HUES48 (cell line): ENCODE measurements at regions not wholly inside any gene's neighbourhood (a gene's known extent, or its start where the extent isn't known, plus 50 kb on each side); places are given as distances from the start of the nearest gene placed in this dataset.
"Not testable (repeated sequence)": the region's sequence is repeated elsewhere in the genome, so short reads cannot be mapped to it uniquely, and the experiment has no call there.

Experiments used
- H3K27ac ChIP-seq: one replicate; pipeline ENCODE4 v1.7.0; 2013; ENCODE audit warnings: low read depth, low read length, inconsistent platforms
- H3K27me3 ChIP-seq: 2 replicates; pipeline ENCODE4 v1.6.1; 2013; ENCODE audit warnings: mild to moderate bottlenecking, low read length; ENCODE audit not compliant: control insufficient read depth, insufficient read depth
- H3K36me3 ChIP-seq: 2 replicates; pipeline ENCODE4 v1.6.1; 2013; ENCODE audit warnings: low read length; ENCODE audit not compliant: control insufficient read depth, insufficient read depth
- H3K4me1 ChIP-seq: 2 replicates; pipeline ENCODE4 v1.6.1; 2013; ENCODE audit warnings: mild to moderate bottlenecking, low read length; ENCODE audit not compliant: control insufficient read depth, insufficient read depth
- H3K4me3 ChIP-seq: 2 replicates; pipeline ENCODE4 v1.5.1; 2013; ENCODE audit warnings: mild to moderate bottlenecking, low read depth, low read length
- H3K9ac ChIP-seq: 2 replicates; pipeline ENCODE4 v1.6.1; 2013; ENCODE audit warnings: mild to moderate bottlenecking, low read depth, low read length, moderate library complexity
- H3K9me3 ChIP-seq: 2 replicates; pipeline ENCODE4 v1.6.1; 2013; ENCODE audit warnings: low read length; ENCODE audit not compliant: control insufficient read depth, insufficient read depth

GRCh38 chr4:186424745-186425144 is 130.6 kb downstream of the MTNR1A start:
- Histone ChIP-seq H3K27me3 (no peaks in the 10 kb centered on the region), H3K4me1 (no peaks in the 10 kb centered on the region), H3K9me3 (no peaks in the 10 kb centered on the region), H3K36me3 (no peaks in the 10 kb centered on the region), H3K4me3 (no peak overlapping the region), H3K9ac (no peak overlapping the region), H3K27ac (no peak overlapping the region)

- no peak overlapping the region for H3K27ac ChIP-seq
- H3K9me3 ChIP-seq: no peaks in the 10 kb centered on the region
- H3K27me3 ChIP-seq: no peaks in the 10 kb centered on the region
- H3K4me3 ChIP-seq: no peak overlapping the region
- H3K36me3 ChIP-seq: no peaks in the 10 kb centered on the region
- no peaks in the 10 kb centered on the region for H3K4me1 ChIP-seq
- no peak overlapping the region for H3K9ac ChIP-seq
These were observed 133.1 kb downstream of the MTNR1A start for GRCh38 chr4:186422296-186422695.

GRCh38 chr4:186416451-186417060 is 138.8 kb downstream of the MTNR1A start:
- H3K9ac ChIP-seq: no peak overlapping the region
- H3K27me3 ChIP-seq: no peaks in the 10 kb centered on the region
- no peaks in the 10 kb centered on the region for H3K9me3 ChIP-seq
- H3K4me3 ChIP-seq: no peak overlapping the region
- H3K4me1 ChIP-seq: no peaks in the 10 kb centered on the region
- H3K27ac ChIP-seq: no peak overlapping the region
- no peaks in the 10 kb centered on the region for H3K36me3 ChIP-seq

GRCh38 chr4:186414390-186414789 is 141.0 kb downstream of the MTNR1A start:
- H3K4me3 ChIP-seq: no peak overlapping the region
- H3K9ac ChIP-seq: no peak overlapping the region
- H3K27me3 ChIP-seq: no peaks in the 10 kb centered on the region

GRCh38 chr4:186405957-186406356 is 140.0 kb downstream of the F11 start:
- H3K27ac ChIP-seq: no peak overlapping the region
- no peak overlapping the region for H3K4me3 ChIP-seq

More at GRCh38 chr4:186414390-186414789, 141.0 kb downstream of the MTNR1A start:
- Histone ChIP-seq H3K36me3 (no peaks in the 10 kb centered on the region), H3K27ac (no peak overlapping the region), H3K9me3 (no peaks in the 10 kb centered on the region), H3K4me1 (no peaks in the 10 kb centered on the region)

GRCh38 chr4:186404562-186405134 is 138.7 kb downstream of the F11 start:
- no peaks in the 10 kb centered on the region for H3K27me3 ChIP-seq
- no peak overlapping the region for H3K27ac ChIP-seq
- H3K4me1 ChIP-seq: no peaks in the 10 kb centered on the region
- H3K9ac ChIP-seq: no peak overlapping the region
- H3K9me3 ChIP-seq: no peaks in the 10 kb centered on the region
- no peak overlapping the region for H3K4me3 ChIP-seq
- no peaks in the 10 kb centered on the region for H3K36me3 ChIP-seq

More at GRCh38 chr4:186405957-186406356, 140.0 kb downstream of the F11 start:
- no peaks in the 10 kb centered on the region for H3K36me3 ChIP-seq
- H3K9ac ChIP-seq: no peak overlapping the region
- H3K27me3 ChIP-seq: no peaks in the 10 kb centered on the region
- H3K9me3 ChIP-seq: no peaks in the 10 kb centered on the region
- H3K4me1 ChIP-seq: no peaks in the 10 kb centered on the region

GRCh38 chr4:186400676-186401075 is 134.7 kb downstream of the F11 start:
- Histone ChIP-seq H3K4me3 (no peak overlapping the region), H3K9me3 (no peaks in the 10 kb centered on the region), H3K27me3 (no peaks in the 10 kb centered on the region), H3K9ac (no peak overlapping the region), H3K27ac (no peak overlapping the region), H3K4me1 (0 out of 2 replicates have a peak, but pooled peaks cover 2% of the 10 kb centered on the region), H3K36me3 (no peaks in the 10 kb centered on the region)

GRCh38 chr4:186392017-186392416 is 126.0 kb downstream of the F11 start:
- no peaks in the 10 kb centered on the region for H3K27me3 ChIP-seq
- no peaks in the 10 kb centered on the region for H3K9me3 ChIP-seq
- no peak overlapping the region for H3K27ac ChIP-seq
- H3K4me3 ChIP-seq: no peak overlapping the region
- H3K36me3 ChIP-seq: no peaks in the 10 kb centered on the region
- no peak overlapping the region for H3K9ac ChIP-seq
- peaks cover 7% of the 10 kb centered on the region; the same call in 1 of the 2 replicates for H3K4me1 ChIP-seq

GRCh38 chr4:186384328-186384727 is 118.3 kb downstream of the F11 start:
- not testable (repeated sequence) for H3K9ac ChIP-seq, H3K4me1 ChIP-seq, H3K4me3 ChIP-seq, H3K9me3 ChIP-seq, H3K27ac ChIP-seq, H3K27me3 ChIP-seq, H3K36me3 ChIP-seq

- Histone ChIP-seq H3K4me3 (no peak overlapping the region), H3K9me3 (peaks cover 23% of the 10 kb centered on the region), H3K27ac (no peak overlapping the region), H3K4me1 (no peaks in the 10 kb centered on the region), H3K27me3 (no peaks in the 10 kb centered on the region), H3K36me3 (no peaks in the 10 kb centered on the region), H3K9ac (no peak overlapping the region)
These were observed 102.3 kb downstream of the F11 start for GRCh38 chr4:186368281-186368680.

- Histone ChIP-seq H3K27me3 (no peaks in the 10 kb centered on the region), H3K4me1 (no peaks in the 10 kb centered on the region), H3K4me3 (no peak overlapping the region), H3K36me3 (no peaks in the 10 kb centered on the region), H3K9me3 (peaks cover 24% of the 10 kb centered on the region), H3K9ac (no peak overlapping the region), H3K27ac (no peak overlapping the region)
These were observed 100.3 kb downstream of the F11 start for GRCh38 chr4:186366326-186366725.
